ENCODE measurements at regions not wholly inside any gene's neighbourhood (a gene's known extent, or its start where the extent isn't known, plus 50 kb on each side); places are given as distances from the start of the nearest gene placed in this dataset.

GRCh38 chr22:49664371-49664881 is 163.2 kb downstream of the BRD1 start:
- ATAC-seq: no peak
- TF ChIP-seq PPARA (CRISPR knock-in tag; IDR thresholded peaks at IDR 0.05; ENCODE audit: borderline replicate concordance): no peak
- TF ChIP-seq ZFP3 (CRISPR knock-in tag; IDR thresholded peaks at IDR 0.05): no peak
- TF ChIP-seq ARNTL (CRISPR knock-in tag; IDR thresholded peaks at IDR 0.05; ENCODE audit: borderline replicate concordance, low read depth): no peak
- no peak for TF ChIP-seq CREB5 (CRISPR knock-in tag; IDR thresholded peaks at IDR 0.05; ENCODE audit: low read depth)
- no peak for TF ChIP-seq TSHZ2 (CRISPR knock-in tag; IDR thresholded peaks at IDR 0.05)
- no peak for TF ChIP-seq TOX (CRISPR knock-in tag; IDR thresholded peaks at IDR 0.05; ENCODE audit: borderline replicate concordance)
- no peak for TF ChIP-seq ZC3H10 (CRISPR knock-in tag; IDR thresholded peaks at IDR 0.05)
- no peak for TF ChIP-seq RARB (CRISPR knock-in tag; IDR thresholded peaks at IDR 0.05)
- TF ChIP-seq TCF4 (CRISPR knock-in tag; IDR thresholded peaks at IDR 0.05; ENCODE audit: borderline replicate concordance): no peak
- TF ChIP-seq SNAI2 (CRISPR knock-in tag; IDR thresholded peaks at IDR 0.05): no peak
- no peak for TF ChIP-seq ISL1 (CRISPR knock-in tag; IDR thresholded peaks at IDR 0.05)
- TF ChIP-seq POU6F1 (CRISPR knock-in tag; IDR thresholded peaks at IDR 0.05; ENCODE audit: borderline replicate concordance, low read depth): no peak
- no peak for TF ChIP-seq CSRNP3 (CRISPR knock-in tag; IDR thresholded peaks at IDR 0.05)
- no peak for TF ChIP-seq OSR1 (CRISPR knock-in tag; IDR thresholded peaks at IDR 0.05)
- TF ChIP-seq CSDC2 (CRISPR knock-in tag; IDR thresholded peaks at IDR 0.05): no peak
- no peak for TF ChIP-seq ESRRG (CRISPR knock-in tag; IDR thresholded peaks at IDR 0.05)

- no peak for ATAC-seq
- TF ChIP-seq ZNF70 (CRISPR knock-in tag; IDR thresholded peaks at IDR 0.05) (no peak), ARNTL (CRISPR knock-in tag; IDR thresholded peaks at IDR 0.05; ENCODE audit: borderline replicate concordance, low read depth) (no peak), RARB (CRISPR knock-in tag; IDR thresholded peaks at IDR 0.05) (no peak), OSR1 (CRISPR knock-in tag; IDR thresholded peaks at IDR 0.05) (no peak), CSRNP3 (CRISPR knock-in tag; IDR thresholded peaks at IDR 0.05) (no peak), ISL1 (CRISPR knock-in tag; IDR thresholded peaks at IDR 0.05) (no peak), ESRRG (CRISPR knock-in tag; IDR thresholded peaks at IDR 0.05) (no peak), PPARA (CRISPR knock-in tag; IDR thresholded peaks at IDR 0.05; ENCODE audit: borderline replicate concordance) (no peak), ZC3H10 (CRISPR knock-in tag; IDR thresholded peaks at IDR 0.05) (no peak), BACH2 (CRISPR knock-in tag; IDR thresholded peaks at IDR 0.05; ENCODE audit: borderline replicate concordance) (no peak), TSHZ2 (CRISPR knock-in tag; IDR thresholded peaks at IDR 0.05) (no peak), PATZ1 (CRISPR knock-in tag; IDR thresholded peaks at IDR 0.05; ENCODE audit: borderline replicate concordance) (no peak), POU6F1 (CRISPR knock-in tag; IDR thresholded peaks at IDR 0.05; ENCODE audit: borderline replicate concordance, low read depth) (no peak)
These were observed 163.8 kb downstream of the BRD1 start for GRCh38 chr22:49663823-49664222.

Measured in SK-N-SH treated with all-trans-retinoic acid at 6 μM for 48 hours (cell line).